PC-9 (cell line): ENCODE measurements at regions not wholly inside any gene's neighbourhood (a gene's known extent, or its start where the extent isn't known, plus 50 kb on each side); places are given as distances from the start of the nearest gene placed in this dataset.

Source experiments
- EZH2 ChIP-seq: fragments of 200-600 bp; sonication (generic); IDR thresholded peaks from 2 replicates; pipeline ENCODE4 v1.8.0; 2017; ENCODE audit warnings: antibody characterized with exemption, low read depth
- TF ChIP-seq, protein P1 (sequence below): fragments of 200-600 bp; sonication (generic); conservative IDR thresholded peaks from 2 replicates; pipeline ENCODE4 v1.6.1; 2017; ENCODE audit warnings: mixed run types, antibody characterized with exemption, mild to moderate bottlenecking, moderate library complexity

DNA sequence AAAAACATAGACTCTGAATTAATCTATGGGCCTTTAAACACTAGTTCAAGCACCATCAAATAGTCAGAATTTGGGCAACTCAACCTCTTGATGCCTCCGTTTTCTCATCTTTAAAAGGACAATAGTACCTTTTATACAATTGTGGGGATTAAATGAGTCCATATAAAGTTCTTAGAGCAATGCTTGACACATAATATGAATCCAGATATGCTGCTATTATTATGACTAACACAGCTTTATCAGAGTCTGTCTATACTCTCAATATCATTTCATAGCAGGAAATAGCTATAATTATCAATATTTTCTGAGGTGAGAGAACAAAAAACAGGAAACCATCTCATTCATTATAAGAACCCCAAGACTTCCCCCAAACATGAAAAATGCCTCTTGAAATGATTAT lies 430.5 kb upstream of the XYLT1 start:
- TF ChIP-seq, protein P1, sequence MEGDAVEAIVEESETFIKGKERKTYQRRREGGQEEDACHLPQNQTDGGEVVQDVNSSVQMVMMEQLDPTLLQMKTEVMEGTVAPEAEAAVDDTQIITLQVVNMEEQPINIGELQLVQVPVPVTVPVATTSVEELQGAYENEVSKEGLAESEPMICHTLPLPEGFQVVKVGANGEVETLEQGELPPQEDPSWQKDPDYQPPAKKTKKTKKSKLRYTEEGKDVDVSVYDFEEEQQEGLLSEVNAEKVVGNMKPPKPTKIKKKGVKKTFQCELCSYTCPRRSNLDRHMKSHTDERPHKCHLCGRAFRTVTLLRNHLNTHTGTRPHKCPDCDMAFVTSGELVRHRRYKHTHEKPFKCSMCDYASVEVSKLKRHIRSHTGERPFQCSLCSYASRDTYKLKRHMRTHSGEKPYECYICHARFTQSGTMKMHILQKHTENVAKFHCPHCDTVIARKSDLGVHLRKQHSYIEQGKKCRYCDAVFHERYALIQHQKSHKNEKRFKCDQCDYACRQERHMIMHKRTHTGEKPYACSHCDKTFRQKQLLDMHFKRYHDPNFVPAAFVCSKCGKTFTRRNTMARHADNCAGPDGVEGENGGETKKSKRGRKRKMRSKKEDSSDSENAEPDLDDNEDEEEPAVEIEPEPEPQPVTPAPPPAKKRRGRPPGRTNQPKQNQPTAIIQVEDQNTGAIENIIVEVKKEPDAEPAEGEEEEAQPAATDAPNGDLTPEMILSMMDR: no peak
- TF ChIP-seq EZH2: no peak
